ENCODE measurements at regions not wholly inside any gene's neighbourhood (a gene's known extent, or its start where the extent isn't known, plus 50 kb on each side); places are given as distances from the start of the nearest gene placed in this dataset.
"Not testable (repeated sequence)": the region's sequence is repeated elsewhere in the genome, so short reads cannot be mapped to it uniquely, and the experiment has no call there.

- DNase-seq, result no peak
- ChIA-PET POLR2A (no interaction called here), CTCF (interaction anchor here (1.4 to 8.9 kb wide), 7 partner anchors 20 to 113 kb away, joined by 5 to 270 read pairs (median 68); no protein-coding TSS in a partner anchor)
- H3K36me3 Mint-ChIP-seq (ENCODE audit: low read depth), result no peaks in the 10 kb centered on the region
- intact Hi-C loops (cut with micrococcal nuclease), result no loop called here
- no peak for TF ChIP-seq CTCF (IDR thresholded peaks at IDR 0.05)
- no peak overlapping the region for H3K27ac Mint-ChIP-seq
- ATAC-seq, result no peak
- H3K4me3 Mint-ChIP-seq, result no peak overlapping the region
- H3K9me3 Mint-ChIP-seq, result no peaks in the 10 kb centered on the region
- H3K27me3 Mint-ChIP-seq, result no peaks in the 10 kb centered on the region
- peaks cover 4% of the 10 kb centered on the region for H3K4me1 Mint-ChIP-seq (ENCODE audit: low read depth)
Observed at GRCh38 chr14:106414464-106414863, 888.1 kb downstream of the TMEM121 start.

- ChIA-PET CTCF (interaction anchor here (0.6 to 8.9 kb wide), 84 partner anchors 9 to 607 kb away, joined by 3 to 270 read pairs (median 5); no protein-coding TSS in a partner anchor), POLR2A (interaction anchor here (0.7 to 1.5 kb wide), 3 partner anchors 9 to 102 kb away, joined by 3 read pairs; no protein-coding TSS in a partner anchor)
- Mint-ChIP-seq H3K4me1 (ENCODE audit: low read depth) (no peaks in the 10 kb centered on the region), H3K27ac (no peak overlapping the region), H3K27me3 (peaks cover 2% of the 10 kb centered on the region), H3K9me3 (no peaks in the 10 kb centered on the region), H3K4me3 (no peak overlapping the region), H3K36me3 (ENCODE audit: low read depth) (no peaks in the 10 kb centered on the region)
- peak; percentile 100 for DNase-seq
- peak; percentile 100 for TF ChIP-seq CTCF (IDR thresholded peaks at IDR 0.05)
- intact Hi-C loops (cut with micrococcal nuclease), result no loop called here
- ATAC-seq, result peak; percentile 97
Observed at GRCh38 chr14:106417224-106418049, 891.1 kb downstream of the TMEM121 start.

GRCh38 chr14:106419376-106419965, 893.1 kb downstream of the TMEM121 start:
- DNase-seq (no peak), ATAC-seq (no peak)
- Mint-ChIP-seq H3K27me3 (peaks cover 2% of the 10 kb centered on the region), H3K36me3 (ENCODE audit: low read depth) (no peaks in the 10 kb centered on the region), H3K4me1 (ENCODE audit: low read depth) (no peaks in the 10 kb centered on the region), H3K27ac (no peak overlapping the region), H3K9me3 (no peaks in the 10 kb centered on the region), H3K4me3 (no peak overlapping the region)
- no peak for TF ChIP-seq CTCF (IDR thresholded peaks at IDR 0.05)
- CTCF ChIA-PET, result interaction anchor here (0.7 to 8.9 kb wide), 23 partner anchors 8 to 408 kb away, joined by 3 to 270 read pairs (median 5); no protein-coding TSS in a partner anchor
- intact Hi-C loops (cut with micrococcal nuclease), result no loop called here
- POLR2A ChIA-PET, result interaction anchor here (1.5 kb wide), 1 partner anchor 44 kb away, joined by 5 read pairs; no protein-coding TSS in a partner anchor

DNA sequence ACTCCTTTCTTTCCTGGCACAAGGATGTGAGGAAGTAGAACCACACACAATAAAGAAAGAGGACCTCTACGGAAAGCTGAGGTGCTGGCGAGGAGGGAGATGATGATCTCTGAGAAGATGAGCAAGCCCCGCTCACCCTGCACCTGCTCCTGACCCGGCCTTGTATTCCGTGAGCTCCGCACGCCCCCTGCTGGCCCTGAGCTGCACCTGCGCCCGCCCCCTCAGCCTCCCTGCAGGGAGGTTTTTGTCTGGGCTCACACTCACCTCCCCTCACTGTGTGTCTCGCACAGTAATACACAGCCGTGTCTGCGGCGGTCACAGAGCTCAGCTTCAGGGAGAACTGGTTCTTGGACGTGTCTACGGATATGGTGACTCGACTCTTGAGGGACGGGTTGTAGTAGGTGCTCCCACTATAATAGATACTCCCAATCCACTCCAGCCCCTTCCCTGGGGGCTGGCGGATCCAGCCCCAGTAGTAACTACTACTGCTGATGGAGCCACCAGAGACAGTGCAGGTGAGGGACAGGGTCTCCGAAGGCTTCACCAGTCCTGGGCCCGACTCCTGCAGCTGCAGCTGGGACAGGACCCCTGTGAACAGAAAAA, 895.1 kb downstream of the TMEM121 start:
- POLR2A ChIA-PET; intact Hi-C loops (cut with micrococcal nuclease); H3K4me3 Mint-ChIP-seq; ATAC-seq; H3K27me3 Mint-ChIP-seq; H3K36me3 Mint-ChIP-seq (ENCODE audit: low read depth); H3K4me1 Mint-ChIP-seq (ENCODE audit: low read depth); DNase-seq; H3K27ac Mint-ChIP-seq; H3K9me3 Mint-ChIP-seq: not testable (repeated sequence)
- CTCF ChIA-PET, result interaction anchor here (1.7 to 8.9 kb wide), 8 partner anchors 10 to 106 kb away, joined by 4 to 270 read pairs (median 74); no protein-coding TSS in a partner anchor

DNA sequence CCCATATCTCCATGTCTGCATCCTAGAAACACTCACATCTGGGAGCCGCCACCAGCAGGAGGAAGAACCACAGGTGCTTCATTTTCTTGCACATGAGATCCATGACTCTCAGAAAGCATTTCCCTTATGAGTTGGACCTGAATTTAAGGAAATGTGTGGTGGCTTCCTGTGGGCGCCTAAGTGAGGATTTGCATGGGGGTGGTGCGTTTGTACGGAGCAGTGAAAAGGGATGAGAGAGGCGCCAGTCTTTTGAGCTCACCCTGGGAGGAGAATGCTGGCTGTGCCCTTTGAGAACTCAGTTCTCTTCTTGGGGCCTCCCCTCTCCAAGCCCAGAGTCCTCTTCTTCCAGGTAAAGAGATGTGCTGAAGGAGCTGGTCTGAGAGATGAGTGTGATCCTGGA, 895.7 kb downstream of the TMEM121 start:
- H3K27ac Mint-ChIP-seq, result no peak overlapping the region
- ChIA-PET CTCF (interaction anchor here (0.8 to 8.9 kb wide), 8 partner anchors 11 to 108 kb away, joined by 3 to 270 read pairs (median 74); no protein-coding TSS in a partner anchor), POLR2A (no interaction called here)
- no peak for DNase-seq
- H3K36me3 Mint-ChIP-seq (ENCODE audit: low read depth), result no peaks in the 10 kb centered on the region
- no peaks in the 10 kb centered on the region for H3K9me3 Mint-ChIP-seq
- TF ChIP-seq CTCF (IDR thresholded peaks at IDR 0.05), result no peak
- H3K4me3 Mint-ChIP-seq, result no peak overlapping the region
- ATAC-seq, result no peak
- H3K4me1 Mint-ChIP-seq (ENCODE audit: low read depth), result no peaks in the 10 kb centered on the region
- peaks cover 2% of the 10 kb centered on the region for H3K27me3 Mint-ChIP-seq
- intact Hi-C loops (cut with micrococcal nuclease), result no loop called here

DNA sequence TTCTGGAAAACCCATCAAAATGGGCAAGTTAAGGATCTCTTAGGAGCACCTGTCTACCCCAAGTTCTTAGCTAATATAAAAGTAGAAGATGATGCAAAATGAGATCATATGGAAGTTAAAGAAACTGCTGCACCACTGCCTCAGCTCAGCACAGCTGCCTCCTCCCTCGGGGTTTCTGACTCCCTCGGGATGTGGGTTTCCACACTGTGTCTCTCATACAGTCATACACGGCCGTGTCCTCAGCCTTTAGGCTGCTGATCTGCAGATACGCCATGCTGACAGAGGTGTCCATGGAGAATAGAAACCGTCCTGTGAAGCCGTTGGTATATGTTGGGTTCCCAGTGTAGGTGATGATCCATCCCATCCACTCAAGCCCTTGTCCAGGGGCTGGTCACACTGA, 898.8 kb downstream of the TMEM121 start:
- ATAC-seq; H3K27ac Mint-ChIP-seq; H3K4me1 Mint-ChIP-seq (ENCODE audit: low read depth); H3K4me3 Mint-ChIP-seq; H3K27me3 Mint-ChIP-seq; H3K36me3 Mint-ChIP-seq (ENCODE audit: low read depth); POLR2A ChIA-PET; DNase-seq; intact Hi-C loops (cut with micrococcal nuclease); H3K9me3 Mint-ChIP-seq: not testable (repeated sequence)
- CTCF ChIA-PET, result interaction anchor here (0.7 to 1.2 kb wide), 5 partner anchors 9 to 202 kb away, joined by 3 to 4 read pairs (median 3); no protein-coding TSS in a partner anchor
